HG03064 (cell line): ENCODE measurements at regions not wholly inside any gene's neighbourhood (a gene's known extent, or its start where the extent isn't known, plus 50 kb on each side); places are given as distances from the start of the nearest gene placed in this dataset.
"Not testable (repeated sequence)": the region's sequence is repeated elsewhere in the genome, so short reads cannot be mapped to it uniquely, and the experiment has no call there.

ENCODE experiments used
- ATAC-seq: cut with Tn5 transposase; IDR thresholded peaks from one replicate; pipeline ENCODE4 v1.9.1; 2021; ENCODE audit warnings: low read depth; ENCODE audit not compliant: unreplicated experiment

DNA sequence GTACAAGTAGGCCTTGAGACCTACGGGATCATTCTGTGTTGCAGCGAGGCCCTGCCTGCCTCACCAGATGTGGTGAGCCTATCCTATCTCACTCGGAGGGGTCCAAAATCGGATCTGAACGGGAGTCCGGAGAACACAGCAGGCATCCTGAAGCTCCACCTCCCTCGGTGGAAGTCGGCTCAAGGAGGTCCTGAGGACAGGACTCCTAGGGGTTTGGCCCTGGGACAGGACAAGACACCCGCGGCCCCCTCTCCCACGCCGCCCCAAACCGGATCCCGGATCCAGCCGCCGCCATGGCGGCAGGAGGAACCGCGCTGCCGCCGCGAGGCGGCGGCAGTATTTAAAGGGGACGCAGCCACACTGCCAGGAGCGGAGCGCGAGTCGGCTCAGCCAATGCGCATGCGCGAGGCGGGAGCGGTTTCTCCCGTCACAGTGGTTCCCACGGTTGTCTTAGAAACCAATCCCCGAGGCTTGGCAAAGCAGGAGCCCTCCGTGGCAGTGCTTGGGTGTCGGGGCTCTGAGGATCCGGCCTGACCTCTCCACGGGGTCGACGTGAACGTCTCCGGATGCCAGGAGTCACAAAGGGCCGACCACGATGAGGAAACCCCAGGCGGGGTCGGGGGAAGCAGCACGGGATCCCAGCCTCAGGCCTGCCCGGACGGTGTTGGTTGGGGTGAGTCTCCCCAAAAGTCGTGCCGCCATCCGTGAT is 454.6 kb upstream of the ZNG1F start:
- peak; percentile 99 for ATAC-seq

- ATAC-seq = not testable (repeated sequence)
These were observed 444.6 kb upstream of the ZNG1F start for GRCh38 chr9:41633726-41634125.

- ATAC-seq = not testable (repeated sequence)
These were observed 434.5 kb upstream of the ZNG1F start for GRCh38 chr9:41623666-41624065.

GRCh38 chr9:41619254-41619653 is 430.1 kb upstream of the ZNG1F start:
- ATAC-seq = not testable (repeated sequence)

DNA sequence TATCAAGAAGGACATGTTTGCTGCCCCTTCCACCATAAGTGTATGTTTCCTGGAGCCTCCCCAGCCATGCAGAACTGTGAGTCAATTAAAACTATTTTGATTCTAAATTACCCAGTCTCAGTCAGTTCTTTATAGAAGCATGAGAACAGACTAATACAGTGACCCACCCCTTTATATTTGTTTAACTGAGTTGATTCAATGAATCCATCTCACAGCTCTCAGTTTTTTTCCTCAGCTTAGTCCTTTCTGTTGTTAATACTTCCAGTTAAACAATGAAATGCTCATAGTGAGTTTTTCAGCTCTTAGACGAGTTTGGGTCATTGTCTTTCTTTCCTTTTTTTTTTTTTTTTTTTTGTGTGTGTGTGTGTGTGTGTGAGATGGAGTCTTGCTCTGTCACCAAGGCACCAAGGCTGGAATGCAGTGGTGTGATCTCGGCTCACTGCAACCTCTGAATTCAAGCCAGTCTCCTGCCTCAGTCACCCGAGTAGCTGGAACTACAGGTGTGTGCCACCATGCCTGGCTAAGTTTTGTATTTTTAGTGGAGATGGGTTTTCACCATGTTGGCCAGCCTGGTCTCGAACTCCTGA is 417.9 kb upstream of the ZNG1F start:
- not testable (repeated sequence) for ATAC-seq

DNA sequence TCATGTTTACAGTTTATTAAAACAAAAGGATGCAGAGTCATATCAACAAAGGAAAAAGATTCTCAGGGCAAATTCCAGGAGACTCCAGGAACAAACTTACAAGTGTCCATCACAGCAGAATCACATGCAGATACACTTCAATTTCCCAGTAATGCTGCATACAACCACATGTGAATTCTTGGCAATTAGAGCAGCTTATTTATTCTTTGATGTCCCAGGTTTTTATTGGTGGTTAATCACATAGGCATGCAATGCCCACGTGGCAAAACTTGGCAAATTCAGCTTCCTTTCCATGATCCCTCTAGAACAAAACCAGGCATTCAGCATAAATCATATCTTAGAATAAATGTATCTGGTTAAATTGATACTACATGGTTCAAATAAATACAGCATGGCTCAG is 376.5 kb upstream of the ZNG1F start:
- not testable (repeated sequence) for ATAC-seq
